WTC11 (cell line): ENCODE measurements at regions not wholly inside any gene's neighbourhood (a gene's known extent, or its start where the extent isn't known, plus 50 kb on each side); places are given as distances from the start of the nearest gene placed in this dataset.

Experiments
- ATAC-seq: fragments of 200-7000 bp; cut with Tn5 transposase; 2 replicates; pipeline ENCODE4 v1.10.0; 2021; ENCODE audit warnings: mild to moderate bottlenecking, moderate library complexity
- CTCF ChIA-PET: fragments of 300-600 bp; sonication (Branson Sonifier 250); formaldehyde crosslinking; loops from one replicate; lab custom pipeline; 2021; ENCODE audit warnings: antibody characterized with exemption; lab: Charles Lee
- POLR2A ChIA-PET: fragments of 350-600 bp; sonication (Branson Sonifier 250); formaldehyde crosslinking; loops from one replicate; lab custom pipeline; 2021; ENCODE audit warnings: antibody characterized with exemption; lab: Charles Lee
- DNase-seq: peaks from one replicate; pipeline ENCODE4 v3.0.0; 2021; ENCODE audit warnings: low spot score
- H3K27ac Mint-ChIP-seq: 2 replicates; pipeline ENCODE4 v1.8.0; 2021; ENCODE audit warnings: mixed read lengths
- H3K27me3 Mint-ChIP-seq: 2 replicates; pipeline ENCODE4 v1.8.0; 2021; ENCODE audit warnings: low read depth, mild to moderate bottlenecking, moderate library complexity, mixed read lengths
- H3K36me3 Mint-ChIP-seq: 2 replicates; pipeline ENCODE4 v1.8.0; 2021; ENCODE audit warnings: mixed read lengths
- H3K4me1 Mint-ChIP-seq: 2 replicates; pipeline ENCODE4 v1.8.0; 2022; ENCODE audit warnings: mixed read lengths
- H3K4me3 Mint-ChIP-seq: 2 replicates; pipeline ENCODE4 v1.8.0; 2021; ENCODE audit warnings: mild to moderate bottlenecking, moderate library complexity, mixed read lengths
- H3K9me3 Mint-ChIP-seq: 2 replicates; pipeline ENCODE4 v1.8.0; 2021; ENCODE audit warnings: mixed read lengths
- ATF2 ChIP-seq: sonication (generic); formaldehyde crosslinking; IDR thresholded peaks from 2 replicates; pipeline ENCODE4 v1.8.1; 2022; ENCODE audit warnings: low read depth, missing genetic modification reagents, borderline replicate concordance
- CREB1 ChIP-seq: sonication (generic); formaldehyde crosslinking; IDR thresholded peaks from 2 replicates; pipeline ENCODE4 v1.8.0; 2023; ENCODE audit warnings: mild to moderate bottlenecking, missing genetic modification reagents
- E2F1 ChIP-seq: sonication (generic); formaldehyde crosslinking; IDR thresholded peaks from 2 replicates; pipeline ENCODE4 v1.8.0; 2022; ENCODE audit warnings: mild to moderate bottlenecking, missing genetic modification reagents
- E2F5 ChIP-seq: sonication (generic); formaldehyde crosslinking; IDR thresholded peaks from 2 replicates; pipeline ENCODE4 v1.8.1; 2022; ENCODE audit warnings: mild to moderate bottlenecking, moderate library complexity, missing genetic modification reagents
- ELF4 ChIP-seq: sonication (generic); formaldehyde crosslinking; IDR thresholded peaks from 2 replicates; pipeline ENCODE4 v1.8.1; 2022; ENCODE audit warnings: low read depth, mild to moderate bottlenecking, moderate library complexity, missing genetic modification reagents
- EMX1 ChIP-seq: fragments of 250-450 bp; sonication (Bioruptor Pico); IDR thresholded peaks from 2 replicates; pipeline ENCODE4 v1.8.0; 2021; ENCODE audit warnings: mild to moderate bottlenecking
- MYBL2 ChIP-seq: sonication (generic); formaldehyde crosslinking; IDR thresholded peaks from 2 replicates; pipeline ENCODE4 v1.8.1; 2023; ENCODE audit warnings: mild to moderate bottlenecking, moderate library complexity, missing genetic modification reagents
- NR2C2 ChIP-seq: sonication (generic); formaldehyde crosslinking; IDR thresholded peaks from 2 replicates; pipeline ENCODE4 v1.8.0; 2022; ENCODE audit warnings: mild to moderate bottlenecking, missing genetic modification reagents
- OVOL2 ChIP-seq: fragments of 250-450 bp; sonication (Bioruptor Pico); IDR thresholded peaks from 2 replicates; pipeline ENCODE4 v1.9.0; 2021; ENCODE audit warnings: mild to moderate bottlenecking, borderline replicate concordance
- TEAD4 ChIP-seq: sonication (generic); formaldehyde crosslinking; IDR thresholded peaks from 2 replicates; pipeline ENCODE4 v1.8.0; 2022; ENCODE audit warnings: mild to moderate bottlenecking, missing genetic modification reagents
- TP53 ChIP-seq: sonication (generic); formaldehyde crosslinking; IDR thresholded peaks from 2 replicates; pipeline ENCODE4 v1.8.1; 2023; ENCODE audit warnings: mild to moderate bottlenecking, missing genetic modification reagents
- ZNF263 ChIP-seq: sonication (generic); formaldehyde crosslinking; IDR thresholded peaks from 2 replicates; pipeline ENCODE4 v1.8.1; 2022; ENCODE audit warnings: low read depth, mild to moderate bottlenecking, moderate library complexity, missing genetic modification reagents
- ZNF671 ChIP-seq: fragments of 250-450 bp; sonication (Bioruptor Pico); IDR thresholded peaks from 2 replicates; pipeline ENCODE4 v1.8.0; 2021; ENCODE audit warnings: mild to moderate bottlenecking
- TF ChIP-seq, protein P1 (sequence below): sonication (generic); formaldehyde crosslinking; IDR thresholded peaks from 2 replicates; pipeline ENCODE4 v1.8.1; 2023; ENCODE audit warnings: mild to moderate bottlenecking, moderate library complexity, missing genetic modification reagents
- TF ChIP-seq, protein P2 (sequence below): sonication (generic); formaldehyde crosslinking; IDR thresholded peaks from 2 replicates; pipeline ENCODE4 v1.8.1; 2023; ENCODE audit warnings: mild to moderate bottlenecking, missing genetic modification reagents, moderate library complexity
- TF ChIP-seq, protein P3 (sequence below): fragments of 250-450 bp; sonication (Bioruptor Pico); IDR thresholded peaks from 2 replicates; pipeline ENCODE4 v2.1.2; 2022; ENCODE audit warnings: mild to moderate bottlenecking, moderate library complexity
- TF ChIP-seq, protein P4 (sequence below): fragments of 250-450 bp; sonication (Bioruptor Pico); IDR thresholded peaks from 2 replicates; pipeline ENCODE4 v1.8.0; 2021; ENCODE audit warnings: mild to moderate bottlenecking
- TF ChIP-seq, protein P5 (sequence below): sonication (generic); formaldehyde crosslinking; IDR thresholded peaks from 2 replicates; pipeline ENCODE4 v1.8.1; 2023; ENCODE audit warnings: mild to moderate bottlenecking, missing genetic modification reagents

DNA sequence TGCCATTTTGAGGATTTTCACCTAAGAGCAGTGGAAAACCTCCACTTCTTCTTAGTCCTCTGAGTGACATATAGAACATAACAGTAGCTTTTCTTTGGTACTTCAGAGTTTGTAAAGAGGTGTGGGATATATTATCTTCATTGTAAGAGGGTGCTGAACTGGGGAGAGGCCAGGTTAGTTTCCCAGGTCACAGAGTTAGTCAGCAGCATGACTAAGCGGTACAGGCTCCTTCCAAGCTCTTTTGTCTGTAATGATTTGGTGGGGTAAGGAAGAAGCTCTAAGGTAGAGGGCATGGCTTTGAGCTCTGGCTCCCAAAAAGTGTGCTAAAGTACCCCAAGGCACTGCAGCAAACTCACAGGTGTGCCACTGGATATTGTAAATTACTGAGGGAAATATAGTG, 325.0 kb upstream of the PLXNA2 start:
- no peak for ATAC-seq

DNA sequence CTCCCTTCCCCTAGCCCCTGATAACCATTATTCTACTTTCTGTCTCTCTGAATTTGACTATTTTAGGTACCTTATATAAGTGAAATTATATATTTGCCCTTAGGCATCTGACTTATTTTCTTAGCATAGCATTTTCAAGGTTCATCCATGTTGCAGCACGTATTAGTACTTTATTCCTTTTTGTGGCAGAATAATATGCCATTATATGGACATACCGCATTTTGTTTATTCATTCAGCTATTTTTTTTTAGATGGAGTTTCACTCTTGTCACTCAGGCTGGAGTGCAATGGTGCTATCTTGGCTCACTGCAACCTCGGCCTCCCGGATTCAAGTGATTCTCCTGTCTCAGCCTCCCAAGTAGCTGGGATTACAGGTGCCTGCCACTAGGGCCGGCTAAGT, 326.2 kb upstream of the PLXNA2 start:
- POLR2A ChIA-PET = no interaction called here
- no peak for DNase-seq
- TF ChIP-seq, protein P1, sequence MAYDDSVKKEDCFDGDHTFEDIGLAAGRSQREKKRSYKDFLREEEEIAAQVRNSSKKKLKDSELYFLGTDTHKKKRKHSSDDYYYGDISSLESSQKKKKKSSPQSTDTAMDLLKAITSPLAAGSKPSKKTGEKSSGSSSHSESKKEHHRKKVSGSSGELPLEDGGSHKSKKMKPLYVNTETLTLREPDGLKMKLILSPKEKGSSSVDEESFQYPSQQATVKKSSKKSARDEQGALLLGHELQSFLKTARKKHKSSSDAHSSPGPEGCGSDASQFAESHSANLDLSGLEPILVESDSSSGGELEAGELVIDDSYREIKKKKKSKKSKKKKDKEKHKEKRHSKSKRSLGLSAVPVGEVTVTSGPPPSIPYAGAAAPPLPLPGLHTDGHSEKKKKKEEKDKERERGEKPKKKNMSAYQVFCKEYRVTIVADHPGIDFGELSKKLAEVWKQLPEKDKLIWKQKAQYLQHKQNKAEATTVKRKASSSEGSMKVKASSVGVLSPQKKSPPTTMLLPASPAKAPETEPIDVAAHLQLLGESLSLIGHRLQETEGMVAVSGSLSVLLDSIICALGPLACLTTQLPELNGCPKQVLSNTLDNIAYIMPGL (CRISPR knock-in tag) = no peak
- TF ChIP-seq, protein P2, sequence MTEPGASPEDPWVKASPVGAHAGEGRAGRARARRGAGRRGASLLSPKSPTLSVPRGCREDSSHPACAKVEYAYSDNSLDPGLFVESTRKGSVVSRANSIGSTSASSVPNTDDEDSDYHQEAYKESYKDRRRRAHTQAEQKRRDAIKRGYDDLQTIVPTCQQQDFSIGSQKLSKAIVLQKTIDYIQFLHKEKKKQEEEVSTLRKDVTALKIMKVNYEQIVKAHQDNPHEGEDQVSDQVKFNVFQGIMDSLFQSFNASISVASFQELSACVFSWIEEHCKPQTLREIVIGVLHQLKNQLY (CRISPR knock-in tag) = no peak
- TF ChIP-seq MYBL2 = no peak
- TF ChIP-seq ZNF671 = no peak
- TF ChIP-seq E2F5 (CRISPR knock-in tag) = no peak
- TF ChIP-seq, protein P3, sequence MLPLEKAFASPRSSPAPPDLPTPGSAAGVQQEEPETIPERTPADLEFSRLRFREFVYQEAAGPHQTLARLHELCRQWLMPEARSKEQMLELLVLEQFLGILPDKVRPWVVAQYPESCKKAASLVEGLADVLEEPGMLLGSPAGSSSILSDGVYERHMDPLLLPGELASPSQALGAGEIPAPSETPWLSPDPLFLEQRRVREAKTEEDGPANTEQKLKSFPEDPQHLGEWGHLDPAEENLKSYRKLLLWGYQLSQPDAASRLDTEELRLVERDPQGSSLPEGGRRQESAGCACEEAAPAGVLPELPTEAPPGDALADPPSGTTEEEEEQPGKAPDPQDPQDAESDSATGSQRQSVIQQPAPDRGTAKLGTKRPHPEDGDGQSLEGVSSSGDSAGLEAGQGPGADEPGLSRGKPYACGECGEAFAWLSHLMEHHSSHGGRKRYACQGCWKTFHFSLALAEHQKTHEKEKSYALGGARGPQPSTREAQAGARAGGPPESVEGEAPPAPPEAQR (CRISPR knock-in tag) = no peak
- TF ChIP-seq NR2C2 = no peak
- no peak for TF ChIP-seq EMX1
- no peak for ATAC-seq
- Mint-ChIP-seq H3K4me3 (no peak overlapping the region), H3K27ac (no peak overlapping the region), H3K9me3 (peaks cover 21% of the 10 kb centered on the region), H3K4me1 (no peaks in the 10 kb centered on the region), H3K27me3 (no peaks in the 10 kb centered on the region), H3K36me3 (peaks cover 9% of the 10 kb centered on the region; the same call in 1 of the 2 replicates)
- CTCF ChIA-PET = no interaction called here

More for the DNA sequence above, 325.0 kb upstream of the PLXNA2 start:
- ChIA-PET CTCF (no interaction called here), POLR2A (no interaction called here)
- TF ChIP-seq ATF2 (CRISPR knock-in tag) = no peak
- TF ChIP-seq, protein P4, sequence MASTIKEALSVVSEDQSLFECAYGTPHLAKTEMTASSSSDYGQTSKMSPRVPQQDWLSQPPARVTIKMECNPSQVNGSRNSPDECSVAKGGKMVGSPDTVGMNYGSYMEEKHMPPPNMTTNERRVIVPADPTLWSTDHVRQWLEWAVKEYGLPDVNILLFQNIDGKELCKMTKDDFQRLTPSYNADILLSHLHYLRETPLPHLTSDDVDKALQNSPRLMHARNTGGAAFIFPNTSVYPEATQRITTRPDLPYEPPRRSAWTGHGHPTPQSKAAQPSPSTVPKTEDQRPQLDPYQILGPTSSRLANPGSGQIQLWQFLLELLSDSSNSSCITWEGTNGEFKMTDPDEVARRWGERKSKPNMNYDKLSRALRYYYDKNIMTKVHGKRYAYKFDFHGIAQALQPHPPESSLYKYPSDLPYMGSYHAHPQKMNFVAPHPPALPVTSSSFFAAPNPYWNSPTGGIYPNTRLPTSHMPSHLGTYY = no peak
- no peak for TF ChIP-seq TP53 (CRISPR knock-in tag)
- Mint-ChIP-seq H3K27ac (no peak overlapping the region), H3K4me1 (no peaks in the 10 kb centered on the region), H3K27me3 (no peaks in the 10 kb centered on the region), H3K4me3 (no peak overlapping the region), H3K36me3 (peaks cover 9% of the 10 kb centered on the region; the same call in 1 of the 2 replicates), H3K9me3 (peaks cover 25% of the 10 kb centered on the region)
- no peak for DNase-seq

DNA sequence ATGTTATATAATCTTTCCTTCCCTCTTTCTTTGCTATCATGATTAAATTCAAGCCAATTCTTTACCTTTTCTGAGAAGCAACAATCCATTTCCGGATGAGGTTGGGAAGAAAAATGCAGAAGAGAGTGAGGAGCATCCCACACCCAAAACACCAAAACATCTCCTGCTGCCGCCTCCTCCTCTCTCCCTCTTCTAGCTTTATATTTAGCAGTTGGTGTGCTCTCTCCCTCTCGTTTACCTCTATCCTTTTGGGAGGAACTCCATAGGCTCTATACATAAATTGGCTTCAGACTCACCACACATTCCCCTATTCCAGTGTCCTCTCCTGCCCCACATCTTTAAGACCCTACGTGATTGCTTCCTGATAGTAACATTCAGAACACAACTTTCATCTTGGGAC, 332.2 kb upstream of the PLXNA2 start:
- H3K27ac Mint-ChIP-seq = no peak overlapping the region
- H3K4me1 Mint-ChIP-seq = no peaks in the 10 kb centered on the region
- H3K9me3 Mint-ChIP-seq = no peaks in the 10 kb centered on the region
- H3K4me3 Mint-ChIP-seq = no peak overlapping the region
- CTCF ChIA-PET = no interaction called here
- H3K36me3 Mint-ChIP-seq = no peaks in the 10 kb centered on the region
- POLR2A ChIA-PET = no interaction called here
- no peak for TF ChIP-seq ELF4 (CRISPR knock-in tag)
- TF ChIP-seq, all 79 proteins: peak for 0
- ATAC-seq (no peak), DNase-seq (no peak)
- H3K27me3 Mint-ChIP-seq = no peaks in the 10 kb centered on the region

- ChIA-PET CTCF (no interaction called here), POLR2A (no interaction called here)
- no peak for DNase-seq
- H3K36me3 Mint-ChIP-seq = no peaks in the 10 kb centered on the region
- peaks cover 3% of the 10 kb centered on the region for H3K4me1 Mint-ChIP-seq
- ATAC-seq = no peak
- H3K9me3 Mint-ChIP-seq = no peaks in the 10 kb centered on the region
- no peak overlapping the region for H3K4me3 Mint-ChIP-seq
- H3K27ac Mint-ChIP-seq = no peak overlapping the region
- TF ChIP-seq OVOL2 = no peak
- no peak for TF ChIP-seq TP53 (CRISPR knock-in tag)
- TF ChIP-seq, protein P5, sequence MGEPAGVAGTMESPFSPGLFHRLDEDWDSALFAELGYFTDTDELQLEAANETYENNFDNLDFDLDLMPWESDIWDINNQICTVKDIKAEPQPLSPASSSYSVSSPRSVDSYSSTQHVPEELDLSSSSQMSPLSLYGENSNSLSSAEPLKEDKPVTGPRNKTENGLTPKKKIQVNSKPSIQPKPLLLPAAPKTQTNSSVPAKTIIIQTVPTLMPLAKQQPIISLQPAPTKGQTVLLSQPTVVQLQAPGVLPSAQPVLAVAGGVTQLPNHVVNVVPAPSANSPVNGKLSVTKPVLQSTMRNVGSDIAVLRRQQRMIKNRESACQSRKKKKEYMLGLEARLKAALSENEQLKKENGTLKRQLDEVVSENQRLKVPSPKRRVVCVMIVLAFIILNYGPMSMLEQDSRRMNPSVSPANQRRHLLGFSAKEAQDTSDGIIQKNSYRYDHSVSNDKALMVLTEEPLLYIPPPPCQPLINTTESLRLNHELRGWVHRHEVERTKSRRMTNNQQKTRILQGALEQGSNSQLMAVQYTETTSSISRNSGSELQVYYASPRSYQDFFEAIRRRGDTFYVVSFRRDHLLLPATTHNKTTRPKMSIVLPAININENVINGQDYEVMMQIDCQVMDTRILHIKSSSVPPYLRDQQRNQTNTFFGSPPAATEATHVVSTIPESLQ (CRISPR knock-in tag) = no peak
- TF ChIP-seq TEAD4 = no peak
- TF ChIP-seq ZNF263 (CRISPR knock-in tag) = no peak
- TF ChIP-seq E2F1 = no peak
- no peak for TF ChIP-seq CREB1
- H3K27me3 Mint-ChIP-seq = no peaks in the 10 kb centered on the region
Measured at GRCh38 chr1:208577381-208577905, 333.3 kb upstream of the PLXNA2 start.
